GM10248 (cell line): ENCODE measurements at regions not wholly inside any gene's neighbourhood (a gene's known extent, or its start where the extent isn't known, plus 50 kb on each side); places are given as distances from the start of the nearest gene placed in this dataset.

ENCODE experiments used
- CTCF ChIA-PET: fragments of 300-600 bp; sonication (Branson Sonifier 250); formaldehyde crosslinking; extraction: SDS; loops from one replicate; lab custom pipeline; 2021; ENCODE audit warnings: antibody characterized with exemption; lab: Yijun Ruan, JAX
- POLR2A ChIA-PET: fragments of 350-650 bp; sonication (Branson Sonifier 250); formaldehyde crosslinking; extraction: SDS; loops from one replicate; lab custom pipeline; 2020; ENCODE audit warnings: antibody characterized with exemption; lab: Yijun Ruan, JAX
- DNase-seq: peaks from one replicate; pipeline ENCODE4 v3.0.0; 2012; ENCODE audit errors: extremely low spot score
- TF ChIP-seq, protein P1 (sequence below): IDR thresholded peaks from 2 replicates; pipeline ENCODE4 v1.5.1; 2012; ENCODE audit warnings: mild to moderate bottlenecking, low read depth; ENCODE audit errors: extremely low read depth, missing control alignments, control extremely low read depth

GRCh38 chr2:139259422-139260051 lies 479.3 kb upstream of the NXPH2 start:
- no peak for DNase-seq
- TF ChIP-seq, protein P1, sequence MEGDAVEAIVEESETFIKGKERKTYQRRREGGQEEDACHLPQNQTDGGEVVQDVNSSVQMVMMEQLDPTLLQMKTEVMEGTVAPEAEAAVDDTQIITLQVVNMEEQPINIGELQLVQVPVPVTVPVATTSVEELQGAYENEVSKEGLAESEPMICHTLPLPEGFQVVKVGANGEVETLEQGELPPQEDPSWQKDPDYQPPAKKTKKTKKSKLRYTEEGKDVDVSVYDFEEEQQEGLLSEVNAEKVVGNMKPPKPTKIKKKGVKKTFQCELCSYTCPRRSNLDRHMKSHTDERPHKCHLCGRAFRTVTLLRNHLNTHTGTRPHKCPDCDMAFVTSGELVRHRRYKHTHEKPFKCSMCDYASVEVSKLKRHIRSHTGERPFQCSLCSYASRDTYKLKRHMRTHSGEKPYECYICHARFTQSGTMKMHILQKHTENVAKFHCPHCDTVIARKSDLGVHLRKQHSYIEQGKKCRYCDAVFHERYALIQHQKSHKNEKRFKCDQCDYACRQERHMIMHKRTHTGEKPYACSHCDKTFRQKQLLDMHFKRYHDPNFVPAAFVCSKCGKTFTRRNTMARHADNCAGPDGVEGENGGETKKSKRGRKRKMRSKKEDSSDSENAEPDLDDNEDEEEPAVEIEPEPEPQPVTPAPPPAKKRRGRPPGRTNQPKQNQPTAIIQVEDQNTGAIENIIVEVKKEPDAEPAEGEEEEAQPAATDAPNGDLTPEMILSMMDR = no peak
- POLR2A ChIA-PET = no interaction called here
- CTCF ChIA-PET = interaction anchor here (1.0 to 1.3 kb wide), 2 partner anchors 12 to 13 kb away, joined by 3 to 4 read pairs; no protein-coding TSS in a partner anchor

DNA sequence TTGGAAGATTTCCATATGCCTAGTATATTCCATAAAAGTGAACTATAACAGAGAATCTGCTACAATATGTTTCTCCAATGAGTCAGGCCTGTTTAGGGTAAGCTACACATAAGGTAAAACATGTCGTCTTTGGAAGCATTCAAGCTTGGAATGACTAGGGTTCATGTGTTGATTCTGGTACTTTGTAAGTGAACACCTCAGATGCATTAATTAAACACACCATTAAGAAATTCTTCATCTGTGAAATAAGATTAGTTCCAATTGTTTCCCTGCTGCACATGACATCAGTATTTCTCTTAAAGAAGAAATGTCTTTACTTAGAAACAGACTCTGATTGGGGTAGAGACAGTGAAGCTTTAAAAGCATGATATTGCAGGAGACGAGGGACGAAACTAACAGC lies 461.1 kb upstream of the NXPH2 start:
- ChIA-PET POLR2A (no interaction called here), CTCF (no interaction called here)
- no peak for DNase-seq

DNA sequence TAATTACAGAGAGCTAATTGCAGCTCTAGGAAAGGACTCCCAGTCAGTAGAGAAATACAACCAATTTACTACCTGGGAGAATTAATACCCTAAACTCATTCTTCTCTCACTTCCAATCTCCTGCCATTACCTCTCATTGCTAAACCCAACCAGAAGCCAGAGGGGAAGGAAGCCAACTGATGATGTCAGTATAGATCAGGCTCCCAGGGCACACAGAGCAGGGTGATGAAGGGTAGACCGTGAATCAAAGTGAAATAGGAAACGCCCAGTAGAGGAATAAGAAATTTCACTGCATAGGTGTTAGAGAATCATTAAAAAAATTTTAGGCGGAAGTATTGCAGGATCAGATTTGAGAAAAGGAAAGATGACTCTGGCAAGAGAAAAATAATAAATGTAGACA lies 456.8 kb upstream of the NXPH2 start:
- ChIA-PET POLR2A (no interaction called here), CTCF (interaction anchor here (1.6 kb wide), 1 partner anchor 10 kb away, joined by 6 read pairs; no protein-coding TSS in a partner anchor)
- TF ChIP-seq, protein P1 = no peak
- no peak for DNase-seq

More for the DNA sequence above, 461.1 kb upstream of the NXPH2 start:
- TF ChIP-seq, protein P1 = no peak

GRCh38 chr2:139230881-139231280 lies 450.7 kb upstream of the NXPH2 start:
- CTCF ChIA-PET = no interaction called here
- POLR2A ChIA-PET = no interaction called here
- no peak for DNase-seq
- TF ChIP-seq, protein P1 = no peak

DNA sequence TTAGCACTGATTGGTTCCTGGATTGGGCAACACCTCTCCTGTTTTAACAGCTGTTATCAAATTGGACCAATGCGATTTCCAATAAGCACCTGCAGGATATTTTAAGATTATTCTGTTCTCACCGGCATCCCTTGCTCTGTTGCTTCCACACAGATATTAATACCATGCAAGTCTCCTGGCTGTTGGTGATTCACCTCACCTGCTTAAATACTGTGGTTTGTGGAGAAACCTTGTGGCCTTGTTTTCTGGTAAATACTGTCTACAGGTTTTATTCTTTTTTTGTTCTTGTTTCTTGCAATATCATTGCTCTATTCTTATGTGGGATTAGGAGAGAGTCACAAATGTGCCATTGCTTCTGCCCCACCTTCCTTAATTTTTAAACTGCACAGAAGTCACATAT lies 448.1 kb upstream of the NXPH2 start:
- POLR2A ChIA-PET = no interaction called here
- TF ChIP-seq, protein P1 = no peak
- CTCF ChIA-PET = no interaction called here
- DNase-seq = no peak

GRCh38 chr2:139225961-139226360 lies 445.8 kb upstream of the NXPH2 start:
- TF ChIP-seq, protein P1 = no peak
- ChIA-PET CTCF (no interaction called here), POLR2A (no interaction called here)
- no peak for DNase-seq
